K562 (cell line): ENCODE measurements at regions not wholly inside any gene's neighbourhood (a gene's known extent, or its start where the extent isn't known, plus 50 kb on each side); places are given as distances from the start of the nearest gene placed in this dataset.

Source experiments
- ATAC-seq: fragments of 200-7000 bp; cut with Tn5 transposase; 3 replicates; pipeline ENCODE4 v1.9.1; 2020; ENCODE audit warnings: moderate library complexity
- BruUV-seq: library from RNA; stranded (reverse); fragments of 400-500 nt; replicated peaks from 2 replicates; lab custom pipeline; 2021; lab: Mats Ljungman, UMichigan
- CTCF ChIA-PET: fragments of 300-600 bp; formaldehyde crosslinking; extraction: SDS; loops from one replicate; lab custom pipeline; 2021; ENCODE audit warnings: low intra/inter-chr PET ratio; lab: Yijun Ruan, JAX
- POLR2A ChIA-PET: fragments of 300-600, 350-650 bp; sonication (Branson Sonifier 250); formaldehyde crosslinking; extraction: SDS; loops from one replicate; lab custom pipeline; 2021; ENCODE audit warnings: antibody characterized with exemption, inconsistent platforms; lab: Yijun Ruan, JAX
- DNase-seq, 4 experiments: peaks; one replicate each; pipeline versions ENCODE4 v3.0.0 to v3.0.0-alpha.2; 2011 to 2018; ENCODE audit warnings: low spot score in 3 of 4, mixed read lengths in 3 of 4; ENCODE audit errors: extremely low read depth in 1 of 4
- FAIRE-seq: peaks from 2 replicates; lab custom pipeline; 2011; peaks lifted over from hg19 to GRCh38; lab: Jason Lieb, UNC
- H2AFZ ChIP-seq: 2 replicates; pipeline ENCODE4 v1.6.0; 2011; ENCODE audit warnings: low read depth, low read length, control low read depth, inconsistent platforms
- H3K27ac ChIP-seq: fragments of 200-600 bp; 3 replicates; pipeline ENCODE4 v1.8.0; 2011; ENCODE audit warnings: low read depth, mild to moderate bottlenecking, control low read depth, inconsistent platforms, low read length, moderate library complexity, mixed read lengths; ENCODE audit errors: extremely low read depth
- H3K27me3 ChIP-seq, 2 experiments: fragments of 300-600 bp in 1 of 2; 2 replicates in 1 of 2; 3 replicates in 1 of 2; pipeline versions ENCODE4 v1.6.0 to v1.8.0; 2011; ENCODE audit warnings: inconsistent platforms in 2 of 2, low read length in 2 of 2, mild to moderate bottlenecking in 1 of 2, mixed read lengths in 1 of 2, moderate library complexity in 1 of 2; ENCODE audit not compliant: control insufficient read depth in 2 of 2, insufficient read depth in 2 of 2
- H3K36me3 ChIP-seq: fragments of 300-600 bp; 3 replicates; pipeline ENCODE4 v1.8.0; 2011; ENCODE audit warnings: mild to moderate bottlenecking, low read length, inconsistent platforms; ENCODE audit not compliant: control insufficient read depth, insufficient read depth
- H3K4me1 ChIP-seq, 2 experiments: fragments of 200-600 bp in 1 of 2; replicated peaks in 1 of 2; 2 replicates in 1 of 2; 3 replicates in 1 of 2; pipeline versions ENCODE4 v1.5.1 to v1.8.0; 2011; ENCODE audit warnings: inconsistent platforms in 2 of 2, low read length in 2 of 2, mild to moderate bottlenecking in 1 of 2, mixed read lengths in 1 of 2, moderate library complexity in 1 of 2; ENCODE audit not compliant: control insufficient read depth in 2 of 2, insufficient read depth in 2 of 2
- H3K4me2 ChIP-seq: 2 replicates; pipeline ENCODE4 v1.6.1; 2011; ENCODE audit warnings: low read length, control low read depth, inconsistent platforms, mixed read lengths; ENCODE audit not compliant: insufficient read depth
- H3K4me3 ChIP-seq: fragments of 200-600 bp; sonication (generic), shearing (Covaris generic); 2 replicates; pipeline ENCODE4 v1.5.1; 2016; ENCODE audit warnings: control low read depth, inconsistent platforms
- H3K79me2 ChIP-seq: fragments of 200-600 bp; 3 replicates; pipeline ENCODE4 v1.8.0; 2011; ENCODE audit warnings: low read length, inconsistent platforms; ENCODE audit not compliant: control insufficient read depth, insufficient read depth
- H3K9ac ChIP-seq, 2 experiments: 2 replicates each; pipeline versions ENCODE4 v1.6.0 to v1.6.1; 2011; ENCODE audit warnings: low read depth in 2 of 2, low read length in 2 of 2, control low read depth in 1 of 2, inconsistent platforms in 1 of 2, mild to moderate bottlenecking in 1 of 2, mixed read lengths in 1 of 2; ENCODE audit not compliant: insufficient read depth in 1 of 2
- H3K9me1 ChIP-seq: one replicate; pipeline ENCODE4 v1.6.0; 2011; ENCODE audit warnings: inconsistent platforms, mild to moderate bottlenecking, low read length, moderate library complexity; ENCODE audit not compliant: control insufficient read depth, insufficient read depth
- H3K9me3 ChIP-seq: replicated peaks from 2 replicates; pipeline ENCODE4 v1.5.1; 2011; ENCODE audit warnings: low read depth, low read length, inconsistent platforms; ENCODE audit not compliant: control insufficient read depth, insufficient read depth
- H4K20me1 ChIP-seq: replicated peaks from 2 replicates; pipeline ENCODE4 v1.6.1; 2011; ENCODE audit warnings: low read length, inconsistent platforms, mixed read lengths; ENCODE audit not compliant: control insufficient read depth, insufficient read depth
- ATF1 ChIP-seq, 2 experiments: fragments of 450-650 bp in 1 of 2; IDR thresholded peaks; 2 replicates each; pipeline ENCODE4 v1.6.1; 2016; ENCODE audit warnings: missing compliant biosample characterization in 1 of 2, missing genetic modification characterization in 1 of 2
- ATF7 ChIP-seq: fragments of 450-650 bp; IDR thresholded peaks from 2 replicates; pipeline ENCODE4 v1.7.1; 2014; ENCODE audit warnings: mild to moderate bottlenecking, moderate library complexity
- FOXP1 ChIP-seq: sonication (generic); formaldehyde crosslinking; IDR thresholded peaks from 2 replicates; pipeline ENCODE4 v1.8.0; 2022; ENCODE audit warnings: mild to moderate bottlenecking, missing genetic modification reagents
- GABPA ChIP-seq: fragments of 200-800 bp; sonication (Bioruptor generic); conservative IDR thresholded peaks from 2 replicates; pipeline ENCODE4 v1.6.1; 2016; ENCODE audit warnings: low read depth, missing genetic modification characterization, missing compliant biosample characterization
- MEF2A ChIP-seq: IDR thresholded peaks from 2 replicates; pipeline ENCODE4 v1.6.1; 2011; ENCODE audit warnings: low read depth, mild to moderate bottlenecking, low read length, moderate library complexity; ENCODE audit not compliant: control insufficient read depth
- MEF2D ChIP-seq: conservative IDR thresholded peaks from 2 replicates; pipeline ENCODE4 v1.6.1; 2016; ENCODE audit warnings: low read depth, missing genetic modification characterization, missing compliant biosample characterization
- MEIS2 ChIP-seq: fragments of 450-650 bp; IDR thresholded peaks from 2 replicates; pipeline ENCODE4 v1.6.1; 2014; ENCODE audit warnings: mild to moderate bottlenecking; ENCODE audit not compliant: partially characterized antibody
- NFXL1 ChIP-seq: fragments of 450-650 bp; formaldehyde crosslinking; IDR thresholded peaks from 2 replicates; pipeline ENCODE4 v1.4.0; 2021; ENCODE audit warnings: mild to moderate bottlenecking
- PREB ChIP-seq: sonication (generic); formaldehyde crosslinking; IDR thresholded peaks from 2 replicates; pipeline ENCODE4 v1.8.1; 2023; ENCODE audit warnings: mild to moderate bottlenecking, missing genetic modification reagents
- RNF2 ChIP-seq: sonication (generic); IDR thresholded peaks from 2 replicates; pipeline ENCODE4 v1.6.1; 2016
- SMAD4 ChIP-seq: fragments of 250-450 bp; sonication (Bioruptor Pico); conservative IDR thresholded peaks from 2 replicates; pipeline ENCODE4 v1.8.0; 2021; ENCODE audit warnings: inconsistent platforms, mild to moderate bottlenecking, moderate library complexity
- SNAPC5 ChIP-seq: fragments of 250-450 bp; sonication (Bioruptor Pico); IDR thresholded peaks from 2 replicates; pipeline ENCODE4 v1.8.0; 2021; ENCODE audit warnings: moderate library complexity, mild to moderate bottlenecking, inconsistent platforms
- SNRNP70 ChIP-seq: fragments of 200-400 bp; formaldehyde crosslinking; optimal IDR thresholded peaks from 2 replicates; pipeline ENCODE3; 2017; ENCODE audit warnings: low read depth, low read length
- TFAM ChIP-seq: fragments of 250-450 bp; sonication (Bioruptor Pico); conservative IDR thresholded peaks from 2 replicates; pipeline ENCODE4 v1.5.0; 2021; ENCODE audit warnings: mild to moderate bottlenecking, moderate library complexity
- ZNF699 ChIP-seq: fragments of 250-450 bp; sonication (Bioruptor Pico); IDR thresholded peaks from 2 replicates; pipeline ENCODE4 v1.8.0; 2021; ENCODE audit warnings: mild to moderate bottlenecking, moderate library complexity; ENCODE audit not compliant: insufficient replicate concordance
- WGBS: fragments of 100-300 bp; shearing (Covaris generic); methylation state at CpG from one replicate; pipeline ENCODE4 v1.1.6; 2016; ENCODE audit warnings: low coverage, mixed read lengths; ENCODE audit not compliant: insufficient coverage; ENCODE audit errors: missing lambda C conversion rate; 5-methylcytosine and 5-hydroxymethylcytosine counted together
- in situ Hi-C: fragments of 300-500 bp; cut with MboI; formaldehyde crosslinking; loops from 4 replicates; pipeline ENCODE4 v1.15.0; 2018; ENCODE audit warnings: inconsistent platforms, mixed read lengths
- intact Hi-C: fragments of 100-400 bp; cut with micrococcal nuclease; formaldehyde crosslinking; loops from 2 replicates; pipeline ENCODE4 v1.14.2; 2022
- TF ChIP-seq, protein P1 (sequence below), 2 experiments: IDR thresholded peaks in 1 of 2; conservative IDR thresholded peaks in 1 of 2; 2 replicates each; pipeline ENCODE4 v1.6.1; 2016; ENCODE audit warnings: low read depth in 2 of 2, mild to moderate bottlenecking in 1 of 2, missing compliant biosample characterization in 1 of 2, missing genetic modification characterization in 1 of 2, moderate library complexity in 1 of 2

DNA sequence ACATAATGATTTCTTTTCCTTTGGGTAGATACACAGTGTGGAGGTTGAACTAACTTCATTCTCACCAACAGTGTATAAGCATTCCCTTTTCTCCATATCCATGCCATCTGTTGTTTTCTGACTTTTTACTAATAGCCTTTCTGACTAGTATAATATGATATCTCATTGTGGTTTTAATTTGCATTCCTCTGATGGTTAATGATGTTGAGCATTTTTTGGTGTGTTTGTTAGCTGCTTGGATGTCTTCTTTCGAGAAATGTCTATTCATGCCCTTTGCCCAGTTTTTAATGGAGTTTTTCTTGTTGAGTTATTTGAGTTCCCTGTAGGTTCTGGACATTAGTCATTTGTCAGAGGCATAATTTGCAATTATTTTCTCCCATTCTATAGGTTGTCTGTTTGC is 59.8 kb downstream of the MARCHF4 start (continued):
- TF ChIP-seq RNF2 (no peak), FOXP1 (CRISPR knock-in tag) (no peak), ZNF699 (CRISPR knock-in tag) (no peak), SNRNP70 (no peak), GABPA (tag) (no peak), TFAM (CRISPR knock-in tag) (no peak), PREB (no peak)

DNA sequence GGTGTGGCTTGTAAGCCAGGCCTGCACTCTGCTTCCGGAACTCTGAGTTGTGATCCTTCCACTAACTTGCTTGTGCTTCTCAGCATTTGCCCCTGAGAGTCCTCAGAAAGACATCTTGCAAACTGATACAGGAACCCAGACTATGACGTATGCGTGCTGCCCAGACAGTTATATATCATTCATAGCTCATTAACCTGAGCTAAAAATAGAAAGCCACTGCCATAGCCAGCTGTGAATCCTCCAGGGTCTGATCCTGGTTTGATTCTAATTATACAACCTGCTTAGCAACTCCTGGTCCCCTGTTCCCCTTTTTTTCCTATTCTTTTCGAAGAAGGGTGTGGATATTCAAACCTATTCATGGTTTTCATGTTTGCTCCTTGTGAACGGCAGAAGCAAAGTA is 63.7 kb downstream of the MARCHF4 start:
- WGBS: 2% methylated on average over 5 of the region's 5 CpGs
- Histone ChIP-seq H3K27me3 (peaks cover 0 to 7% of the 10 kb centered on the region in 2 experiments; a peak in 2 of 5 replicates), H3K9me1 (no peaks in the 10 kb centered on the region), H3K9me3 (no peaks in the 10 kb centered on the region), H3K4me2 (no peak overlapping the region), H4K20me1 (no peaks in the 10 kb centered on the region), H3K9ac (no peak overlapping the region), H3K27ac (no peak overlapping the region), H3K4me3 (no peak overlapping the region), H3K79me2 (no peaks in the 10 kb centered on the region), H2AFZ (no peak overlapping the region)
- FAIRE-seq (no peak), ATAC-seq (no peak), DNase-seq (no peak)
- intact Hi-C loops (no loop called here), in situ Hi-C loops (no loop called here)
- ChIA-PET CTCF (no interaction called here), POLR2A (interaction anchor here (0.7 kb wide), 1 partner anchor 204 kb away, joined by 3 read pairs; no protein-coding TSS in a partner anchor)
- BruUV-seq: no TSS peak
- TF ChIP-seq MEIS2 (peak; percentile 61), SMAD4 (CRISPR knock-in tag) (peak; percentile 74), MEF2D (tag) (peak; percentile 94), NFXL1 (CRISPR knock-in tag) (no peak), ATF1 (CRISPR knock-in tag; IDR thresholded peaks at IDR 0.05) (no peak), ATF1 (tag; IDR thresholded peaks at IDR 0.05) (peak; percentile 29; the same call in 1 of the 2 replicates), MEF2A (peak; percentile 40; the same call in 1 of the 2 replicates), ATF7 (0 out of 2 replicates have a peak, but pooled peaks have one; percentile 24), SNAPC5 (no peak)
- TF ChIP-seq, protein P1, sequence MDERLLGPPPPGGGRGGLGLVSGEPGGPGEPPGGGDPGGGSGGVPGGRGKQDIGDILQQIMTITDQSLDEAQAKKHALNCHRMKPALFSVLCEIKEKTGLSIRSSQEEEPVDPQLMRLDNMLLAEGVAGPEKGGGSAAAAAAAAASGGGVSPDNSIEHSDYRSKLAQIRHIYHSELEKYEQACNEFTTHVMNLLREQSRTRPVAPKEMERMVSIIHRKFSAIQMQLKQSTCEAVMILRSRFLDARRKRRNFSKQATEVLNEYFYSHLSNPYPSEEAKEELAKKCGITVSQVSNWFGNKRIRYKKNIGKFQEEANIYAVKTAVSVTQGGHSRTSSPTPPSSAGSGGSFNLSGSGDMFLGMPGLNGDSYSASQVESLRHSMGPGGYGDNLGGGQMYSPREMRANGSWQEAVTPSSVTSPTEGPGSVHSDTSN (CRISPR knock-in tag; IDR thresholded peaks at IDR 0.05; ENCODE audit: low read depth): no peak
- TF ChIP-seq, protein P1 (tag; conservative IDR thresholded peaks at IDR 0.05; ENCODE audit: low read depth): peak; percentile 59
- TF ChIP-seq, all 486 proteins: peak for 7
- no peaks in the 10 kb centered on the region; a peak in 1 of 5 replicates for H3K4me1 ChIP-seq
- no peaks in the 10 kb centered on the region for H3K36me3 ChIP-seq
